Rectal smooth muscle tissue (tissue), 1 donor: ENCODE measurements at regions not wholly inside any gene's neighbourhood (a gene's known extent, or its start where the extent isn't known, plus 50 kb on each side); places are given as distances from the start of the nearest gene placed in this dataset.
"Not testable (repeated sequence)": the region's sequence is repeated elsewhere in the genome, so short reads cannot be mapped to it uniquely, and the experiment has no call there.

Experiments
- H3K27ac ChIP-seq: one replicate; pipeline ENCODE4 v1.7.0; 2013; ENCODE audit warnings: low read depth, low read length, inconsistent platforms
- H3K27me3 ChIP-seq: one replicate; pipeline ENCODE4 v1.7.0; 2013; ENCODE audit warnings: low read length; ENCODE audit not compliant: control insufficient read depth, insufficient read depth
- H3K36me3 ChIP-seq: one replicate; pipeline ENCODE4 v1.7.0; 2013; ENCODE audit warnings: low read length; ENCODE audit not compliant: control insufficient read depth, insufficient read depth
- H3K4me1 ChIP-seq: one replicate; pipeline ENCODE4 v1.7.0; 2013; ENCODE audit warnings: low read length; ENCODE audit not compliant: control insufficient read depth, insufficient read depth
- H3K4me3 ChIP-seq: one replicate; pipeline ENCODE4 v1.7.0; 2013; ENCODE audit warnings: low read length
- H3K9ac ChIP-seq: one replicate; pipeline ENCODE4 v1.7.0; 2013; ENCODE audit warnings: low read length

DNA sequence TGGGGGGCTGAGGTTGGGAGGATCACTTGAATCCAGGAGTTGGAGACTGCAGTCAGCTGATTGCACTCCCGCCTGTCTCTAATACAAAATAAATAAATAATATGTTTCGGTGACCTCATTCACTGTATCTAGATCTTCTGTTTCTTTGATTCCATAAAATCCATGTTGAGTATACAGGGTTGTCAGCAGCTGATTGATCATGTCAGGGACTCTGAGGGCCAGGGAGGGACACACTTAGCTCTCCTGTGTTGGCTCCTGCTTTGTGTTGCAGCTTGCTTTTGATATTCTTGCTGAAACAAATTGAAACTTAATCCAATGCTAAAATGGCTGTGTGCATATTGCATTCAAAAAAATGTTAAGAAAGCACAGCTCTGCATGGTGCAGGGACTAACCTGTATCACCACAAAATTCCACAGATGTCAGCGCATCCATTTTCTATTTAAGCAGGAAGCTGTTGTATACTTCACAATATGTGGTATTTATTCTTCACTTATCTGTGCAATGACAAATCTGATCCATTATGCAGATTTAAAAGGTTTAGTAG lies 454.5 kb downstream of the CDH11 start:
- H3K4me3 ChIP-seq = no peak overlapping the region

DNA sequence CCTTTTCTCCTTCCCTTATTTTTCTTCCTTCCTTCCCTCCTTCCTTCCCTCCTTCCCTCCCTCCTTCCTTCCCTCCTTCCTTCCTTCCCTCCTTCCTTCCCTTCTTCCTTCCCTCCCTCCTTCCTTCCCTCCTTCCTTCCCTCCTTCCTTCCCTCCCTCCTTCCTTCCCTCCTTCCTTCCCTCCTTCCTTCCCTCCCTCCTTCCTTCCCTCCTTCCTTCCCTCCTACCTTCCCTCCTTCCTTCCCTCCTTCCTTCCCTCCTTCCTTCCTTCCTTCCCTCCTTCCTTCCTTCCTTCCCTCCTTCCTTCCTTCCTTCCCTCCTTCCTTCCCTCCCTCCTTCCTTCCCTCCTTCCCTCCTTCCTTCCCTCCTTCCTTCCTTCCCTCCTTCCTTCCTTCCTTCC lies 459.6 kb downstream of the CDH11 start:
- H3K36me3 ChIP-seq, H3K4me1 ChIP-seq, H3K27ac ChIP-seq, H3K27me3 ChIP-seq, H3K9ac ChIP-seq, H3K4me3 ChIP-seq: not testable (repeated sequence)

More for the DNA sequence above, 454.5 kb downstream of the CDH11 start:
- H3K9ac ChIP-seq = no peak overlapping the region
- H3K27ac ChIP-seq = no peak overlapping the region
- H3K27me3 ChIP-seq = no peaks in the 10 kb centered on the region
- H3K36me3 ChIP-seq = no peaks in the 10 kb centered on the region
- no peaks in the 10 kb centered on the region for H3K4me1 ChIP-seq

DNA sequence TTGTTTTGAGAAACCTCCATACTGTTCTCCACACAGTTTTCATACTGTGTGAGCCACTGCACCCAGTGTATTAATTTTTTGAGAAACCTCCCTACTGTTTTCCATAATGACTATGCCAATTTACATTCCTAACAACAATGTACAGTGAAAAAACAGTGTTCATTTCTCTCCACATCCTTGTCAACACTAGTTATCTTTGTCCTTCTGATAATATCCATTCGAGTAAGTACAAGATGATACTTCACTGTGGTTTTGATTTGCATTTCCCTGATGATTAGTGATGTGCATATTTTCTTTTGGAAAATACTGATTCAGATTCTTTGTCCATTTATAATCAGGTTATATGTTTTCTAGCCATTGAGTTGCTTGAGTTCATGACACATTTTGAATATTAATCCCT lies 462.0 kb downstream of the CDH11 start:
- no peaks in the 10 kb centered on the region for H3K27me3 ChIP-seq
- H3K36me3 ChIP-seq = no peaks in the 10 kb centered on the region
- H3K4me1 ChIP-seq = no peaks in the 10 kb centered on the region
- no peak overlapping the region for H3K27ac ChIP-seq
- H3K9ac ChIP-seq = no peak overlapping the region
- H3K4me3 ChIP-seq = no peak overlapping the region

DNA sequence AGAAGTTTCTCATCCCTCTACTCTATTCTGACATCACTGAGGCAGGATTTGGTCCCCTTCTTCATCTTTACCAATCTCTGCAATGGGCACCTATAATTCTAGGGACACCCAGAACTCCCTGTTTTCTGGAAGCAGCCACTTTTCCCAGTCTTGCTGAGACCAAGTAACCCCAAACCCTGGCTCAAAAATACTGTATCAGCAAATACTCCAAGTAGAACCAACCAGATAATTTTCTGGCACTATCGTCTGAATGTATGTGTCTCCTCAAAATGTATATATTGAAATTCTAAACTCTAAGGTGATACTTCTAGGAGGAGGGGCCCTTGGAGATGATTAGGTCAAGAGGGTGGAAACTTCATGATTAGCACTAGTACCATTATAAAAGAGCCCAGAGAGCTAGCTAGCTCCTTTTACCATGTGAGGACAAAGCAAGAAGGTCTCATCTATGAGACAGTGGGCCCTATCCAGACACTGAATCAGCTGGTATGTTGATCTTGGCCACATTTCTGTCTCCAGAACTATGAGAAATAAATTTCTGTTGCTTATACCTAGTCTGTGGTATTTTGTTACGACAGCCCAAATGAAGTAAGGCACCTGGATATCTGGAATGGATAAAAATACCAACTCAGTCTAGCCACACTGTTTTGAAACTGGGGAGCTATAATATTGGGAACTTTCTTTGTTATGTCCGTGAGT lies 464.4 kb downstream of the CDH11 start:
- Histone ChIP-seq H3K36me3 (no peaks in the 10 kb centered on the region), H3K9ac (no peak overlapping the region), H3K27me3 (no peaks in the 10 kb centered on the region), H3K4me3 (no peak overlapping the region), H3K27ac (no peak overlapping the region), H3K4me1 (no peaks in the 10 kb centered on the region)

DNA sequence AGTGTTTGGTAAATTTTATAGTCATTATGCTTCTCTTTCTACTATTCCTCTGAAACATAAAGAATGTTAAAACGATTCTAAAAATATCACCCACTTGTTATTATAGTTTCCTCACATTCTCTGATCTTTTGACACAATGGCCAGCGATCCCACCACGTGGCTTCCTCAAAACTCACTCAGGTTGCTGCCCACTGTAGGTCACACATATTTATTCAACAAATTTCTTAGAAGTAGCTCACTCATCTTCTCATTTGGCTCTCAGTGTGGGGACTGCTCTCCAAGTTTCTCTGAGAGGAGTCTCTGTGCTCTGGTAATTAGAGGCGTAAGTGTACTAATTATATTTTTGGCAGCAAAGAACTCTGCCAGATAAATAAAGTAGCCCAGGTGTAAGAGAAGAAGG lies 465.4 kb downstream of the CDH11 start:
- no peak overlapping the region for H3K27ac ChIP-seq
- no peak overlapping the region for H3K9ac ChIP-seq
- no peaks in the 10 kb centered on the region for H3K27me3 ChIP-seq
- no peaks in the 10 kb centered on the region for H3K36me3 ChIP-seq
- no peak overlapping the region for H3K4me3 ChIP-seq
- H3K4me1 ChIP-seq = no peaks in the 10 kb centered on the region

DNA sequence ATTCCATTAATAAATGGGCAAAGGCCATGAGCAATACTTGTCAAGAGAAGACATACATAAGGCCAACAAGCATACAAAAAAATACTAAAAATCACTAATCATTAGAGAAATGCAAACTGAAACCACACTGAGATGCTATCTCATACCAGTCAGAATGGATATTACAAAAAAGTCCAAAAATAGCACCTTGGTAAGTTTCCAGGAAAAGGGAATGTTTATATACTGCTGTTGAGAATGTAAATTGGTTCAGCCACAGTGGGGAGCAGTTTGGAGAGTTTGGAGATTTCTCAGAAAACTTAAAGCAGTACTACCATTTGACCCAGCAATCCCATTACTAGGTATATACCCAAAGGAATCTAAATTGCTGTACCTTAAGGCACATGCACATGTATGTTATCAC lies 467.7 kb downstream of the CDH11 start:
- Histone ChIP-seq H3K27me3 (no peaks in the 10 kb centered on the region), H3K4me3 (no peak overlapping the region), H3K4me1 (no peaks in the 10 kb centered on the region), H3K36me3 (no peaks in the 10 kb centered on the region), H3K9ac (no peak overlapping the region), H3K27ac (no peak overlapping the region)

DNA sequence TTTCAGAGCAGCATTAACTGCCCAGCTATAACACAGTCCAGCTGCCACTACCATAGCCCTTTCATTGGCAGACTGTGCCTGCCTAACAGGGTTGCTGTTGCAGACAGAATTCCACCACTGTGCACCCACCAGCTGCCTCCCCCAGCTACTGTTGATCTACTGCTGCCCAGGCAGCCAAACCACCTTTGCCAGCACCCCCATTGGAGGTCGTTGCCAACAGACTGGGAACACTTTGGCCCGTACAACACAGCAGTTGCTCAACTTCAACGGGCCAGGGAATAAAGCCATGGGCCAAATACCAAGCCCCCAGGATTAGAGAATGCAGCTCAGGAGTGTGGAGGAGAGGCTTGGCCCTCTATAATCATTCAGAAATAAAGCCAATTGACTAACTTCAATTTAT lies 473.6 kb downstream of the CDH11 start:
- Histone ChIP-seq H3K4me1 (no peaks in the 10 kb centered on the region), H3K27ac (no peak overlapping the region), H3K9ac (no peak overlapping the region), H3K27me3 (no peaks in the 10 kb centered on the region), H3K36me3 (no peaks in the 10 kb centered on the region), H3K4me3 (no peak overlapping the region)

DNA sequence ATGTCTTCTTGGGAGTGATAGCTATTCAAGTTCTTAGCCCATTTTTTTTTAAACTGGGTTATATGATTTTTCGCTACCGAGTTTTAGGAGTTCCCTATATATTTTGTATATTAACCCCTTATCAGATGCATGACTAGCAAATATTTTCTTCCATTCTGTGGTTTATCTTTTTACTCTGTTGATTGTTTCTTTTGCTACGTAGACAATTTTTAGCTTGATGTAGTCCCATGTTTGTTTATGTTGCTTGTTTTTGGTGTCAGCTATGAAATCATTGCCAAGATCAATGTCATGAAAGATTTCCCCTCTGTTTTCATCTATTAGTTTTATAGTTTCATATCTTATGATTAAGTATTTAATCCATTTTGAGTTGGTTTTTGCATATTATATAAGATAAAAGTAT lies 480.5 kb downstream of the CDH11 start:
- Histone ChIP-seq H3K4me1 (no peaks in the 10 kb centered on the region), H3K27ac (no peak overlapping the region), H3K4me3 (no peak overlapping the region), H3K36me3 (no peaks in the 10 kb centered on the region), H3K27me3 (no peaks in the 10 kb centered on the region), H3K9ac (no peak overlapping the region)

DNA sequence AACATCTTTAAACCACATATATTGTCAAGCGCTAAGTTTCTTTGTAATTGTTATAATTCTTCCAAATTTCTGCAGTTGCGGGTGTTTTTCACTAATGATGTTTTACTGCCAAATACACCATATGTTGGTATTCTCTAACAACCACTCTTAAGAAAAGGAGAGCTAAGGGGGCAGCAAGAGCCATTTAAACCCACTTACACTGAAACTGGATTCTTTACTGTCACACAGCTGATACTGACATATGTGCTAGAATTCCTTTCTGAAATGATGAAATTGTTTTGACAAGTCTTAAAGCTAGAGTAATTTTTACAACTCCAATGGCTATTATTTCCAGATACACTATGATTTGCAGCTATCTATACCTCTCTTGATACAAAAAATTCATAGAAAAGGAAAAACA lies 483.1 kb downstream of the CDH11 start:
- Histone ChIP-seq H3K36me3 (no peaks in the 10 kb centered on the region), H3K27me3 (no peaks in the 10 kb centered on the region), H3K9ac (no peak overlapping the region), H3K27ac (no peak overlapping the region), H3K4me3 (no peak overlapping the region), H3K4me1 (no peaks in the 10 kb centered on the region)

DNA sequence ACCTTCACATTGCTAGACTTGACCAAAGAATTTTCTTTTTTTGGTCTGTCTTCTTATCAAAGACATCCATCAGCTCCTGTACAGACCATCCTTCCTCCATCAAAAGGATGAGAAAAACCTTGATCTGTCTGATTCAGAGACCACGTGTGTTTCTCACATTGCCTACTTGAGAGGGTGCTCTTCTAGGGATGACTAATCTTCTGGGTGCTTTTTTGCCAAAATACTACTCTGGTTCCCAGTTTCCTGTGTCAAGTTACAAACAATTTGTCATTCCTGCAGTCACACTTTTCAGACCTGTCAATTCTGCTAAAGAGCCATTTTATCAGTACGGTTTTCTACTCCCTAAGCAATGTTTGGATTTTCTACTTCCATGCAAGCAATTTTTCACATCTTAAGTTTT lies 492.2 kb downstream of the CDH11 start:
- Histone ChIP-seq H3K36me3 (no peaks in the 10 kb centered on the region), H3K27ac (no peak overlapping the region), H3K9ac (no peak overlapping the region)

DNA sequence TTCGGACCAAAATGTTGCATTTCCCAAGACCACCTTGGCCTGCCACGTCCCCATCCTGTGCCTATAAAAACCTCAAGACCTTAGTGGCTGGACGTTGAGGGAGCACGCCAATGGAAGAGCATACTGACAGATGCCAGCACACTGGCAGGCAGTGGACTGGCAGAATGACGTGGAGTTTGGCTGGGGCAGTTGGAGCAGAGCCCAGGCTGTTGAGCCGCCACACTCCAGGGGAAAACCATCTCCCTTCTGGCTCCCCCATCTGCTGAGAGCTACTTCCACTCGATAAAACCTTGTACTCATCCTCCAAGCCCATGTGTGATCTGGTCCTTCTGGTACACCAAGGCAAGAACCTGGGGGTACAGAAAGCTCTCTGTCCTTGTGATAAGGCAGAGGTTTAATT lies 494.1 kb downstream of the CDH11 start:
- Histone ChIP-seq H3K4me3 (no peak overlapping the region), H3K27ac (no peak overlapping the region), H3K36me3 (no peaks in the 10 kb centered on the region), H3K9ac (no peak overlapping the region), H3K27me3 (no peaks in the 10 kb centered on the region), H3K4me1 (no peaks in the 10 kb centered on the region)

More for the DNA sequence above, 492.2 kb downstream of the CDH11 start:
- H3K4me1 ChIP-seq = no peaks in the 10 kb centered on the region
- H3K27me3 ChIP-seq = no peaks in the 10 kb centered on the region
- no peak overlapping the region for H3K4me3 ChIP-seq

DNA sequence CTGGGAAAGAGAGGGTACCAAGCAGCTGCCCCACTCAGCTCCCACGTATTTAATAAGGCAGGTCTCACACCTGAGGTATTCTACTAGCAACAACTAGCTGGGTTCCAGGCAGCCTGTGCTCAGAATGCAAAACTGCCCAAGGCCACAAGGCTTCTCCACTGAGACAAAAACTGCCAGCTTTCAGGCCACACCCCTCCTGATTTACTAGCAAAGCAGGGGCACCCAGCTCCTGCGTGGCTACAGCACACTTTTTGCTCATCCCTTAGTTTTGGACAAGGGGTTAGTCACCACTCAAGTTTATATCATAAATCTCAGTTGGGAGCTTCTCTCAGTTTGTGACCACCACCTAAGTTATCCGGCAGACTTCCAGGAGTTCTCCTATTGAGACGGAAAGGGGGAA lies 494.6 kb downstream of the CDH11 start:
- H3K4me1 ChIP-seq = no peaks in the 10 kb centered on the region
- no peaks in the 10 kb centered on the region for H3K27me3 ChIP-seq
- H3K9ac ChIP-seq = no peak overlapping the region
- H3K36me3 ChIP-seq = no peaks in the 10 kb centered on the region
- no peak overlapping the region for H3K27ac ChIP-seq
- H3K4me3 ChIP-seq = no peak overlapping the region

DNA sequence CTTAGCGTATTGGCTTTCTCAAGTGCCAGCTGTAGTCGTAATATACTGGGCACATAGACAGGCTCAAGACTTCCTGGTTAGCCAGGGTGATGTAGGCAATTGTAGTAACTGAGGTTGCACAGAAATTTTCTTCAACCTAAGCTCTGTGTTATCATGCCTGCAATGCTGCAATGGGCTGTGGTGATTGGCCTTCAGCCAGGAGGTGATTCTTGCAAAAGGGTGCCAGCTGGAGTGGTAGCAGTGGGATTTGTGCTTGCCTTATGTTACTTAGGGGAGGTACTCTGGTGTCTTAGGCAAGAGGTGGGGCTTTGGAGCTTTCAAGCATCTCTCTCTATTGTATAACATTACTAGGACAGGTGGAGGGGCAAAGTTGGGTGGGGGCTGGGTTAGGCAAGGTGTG lies 495.1 kb downstream of the CDH11 start:
- Histone ChIP-seq H3K36me3 (no peaks in the 10 kb centered on the region), H3K4me3 (no peak overlapping the region), H3K27me3 (no peaks in the 10 kb centered on the region), H3K9ac (no peak overlapping the region), H3K4me1 (no peaks in the 10 kb centered on the region), H3K27ac (no peak overlapping the region)
